ENCODE measurements at regions not wholly inside any gene's neighbourhood (a gene's known extent, or its start where the extent isn't known, plus 50 kb on each side); places are given as distances from the start of the nearest gene placed in this dataset.

DNA sequence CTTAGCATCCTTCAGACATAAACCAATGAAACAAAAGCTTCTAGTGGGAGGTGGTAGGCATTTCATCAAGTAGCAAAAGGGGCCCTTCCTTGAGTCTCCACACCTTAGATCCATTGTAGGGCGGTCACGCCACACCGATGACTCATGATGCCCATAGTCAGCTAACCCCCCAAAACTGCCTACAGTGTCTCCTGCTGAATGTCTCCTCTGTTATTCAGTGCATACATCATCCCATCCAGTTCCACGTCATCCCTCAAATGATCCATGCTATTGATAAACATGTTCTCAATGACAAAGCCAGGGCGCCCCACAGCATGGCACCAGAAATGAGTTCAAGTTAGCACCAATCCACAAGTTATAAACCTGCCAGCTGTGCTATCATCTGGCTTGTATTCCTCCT, 57.4 kb upstream of the ACKR3 start:
- TF ChIP-seq, protein P1, sequence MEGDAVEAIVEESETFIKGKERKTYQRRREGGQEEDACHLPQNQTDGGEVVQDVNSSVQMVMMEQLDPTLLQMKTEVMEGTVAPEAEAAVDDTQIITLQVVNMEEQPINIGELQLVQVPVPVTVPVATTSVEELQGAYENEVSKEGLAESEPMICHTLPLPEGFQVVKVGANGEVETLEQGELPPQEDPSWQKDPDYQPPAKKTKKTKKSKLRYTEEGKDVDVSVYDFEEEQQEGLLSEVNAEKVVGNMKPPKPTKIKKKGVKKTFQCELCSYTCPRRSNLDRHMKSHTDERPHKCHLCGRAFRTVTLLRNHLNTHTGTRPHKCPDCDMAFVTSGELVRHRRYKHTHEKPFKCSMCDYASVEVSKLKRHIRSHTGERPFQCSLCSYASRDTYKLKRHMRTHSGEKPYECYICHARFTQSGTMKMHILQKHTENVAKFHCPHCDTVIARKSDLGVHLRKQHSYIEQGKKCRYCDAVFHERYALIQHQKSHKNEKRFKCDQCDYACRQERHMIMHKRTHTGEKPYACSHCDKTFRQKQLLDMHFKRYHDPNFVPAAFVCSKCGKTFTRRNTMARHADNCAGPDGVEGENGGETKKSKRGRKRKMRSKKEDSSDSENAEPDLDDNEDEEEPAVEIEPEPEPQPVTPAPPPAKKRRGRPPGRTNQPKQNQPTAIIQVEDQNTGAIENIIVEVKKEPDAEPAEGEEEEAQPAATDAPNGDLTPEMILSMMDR (conservative IDR thresholded peaks at IDR 0.05; ENCODE audit: low read depth, low read length) = no peak
- no peak overlapping the region for H3K4me3 ChIP-seq (ENCODE audit: low read depth, low read length)
- DNase-seq (ENCODE audit: low read depth) = no peak

DNA sequence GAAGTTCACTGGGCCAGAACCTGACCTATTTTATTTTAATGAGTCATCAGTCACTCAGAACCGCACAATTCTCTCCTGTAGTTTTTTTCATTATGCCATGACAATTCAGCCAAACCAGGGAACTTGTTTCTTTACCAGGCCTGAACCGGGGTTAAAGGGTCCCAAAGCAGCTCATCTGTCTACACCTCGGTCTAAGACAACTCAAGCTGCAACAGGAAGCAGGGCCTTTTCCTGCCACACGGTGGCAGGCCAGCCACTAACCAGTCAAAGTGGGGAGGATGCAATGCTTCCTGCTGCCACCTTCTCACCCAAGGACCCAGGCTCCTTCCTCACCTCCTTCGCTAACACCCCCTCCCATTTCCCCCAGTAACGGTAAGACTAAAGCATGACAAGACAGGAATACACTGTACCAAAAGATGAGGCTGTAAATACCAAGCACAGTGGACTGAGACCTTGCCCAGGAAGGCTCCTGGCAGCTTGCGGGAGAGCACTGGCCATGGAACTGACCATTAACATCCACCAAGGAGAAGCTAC, 56.7 kb upstream of the ACKR3 start:
- H3K4me3 ChIP-seq (ENCODE audit: low read depth, low read length) = no peak overlapping the region
- TF ChIP-seq, protein P1 (conservative IDR thresholded peaks at IDR 0.05; ENCODE audit: low read depth, low read length) = peak; percentile 84
- peak; percentile 44 for DNase-seq (ENCODE audit: low read depth)

DNA sequence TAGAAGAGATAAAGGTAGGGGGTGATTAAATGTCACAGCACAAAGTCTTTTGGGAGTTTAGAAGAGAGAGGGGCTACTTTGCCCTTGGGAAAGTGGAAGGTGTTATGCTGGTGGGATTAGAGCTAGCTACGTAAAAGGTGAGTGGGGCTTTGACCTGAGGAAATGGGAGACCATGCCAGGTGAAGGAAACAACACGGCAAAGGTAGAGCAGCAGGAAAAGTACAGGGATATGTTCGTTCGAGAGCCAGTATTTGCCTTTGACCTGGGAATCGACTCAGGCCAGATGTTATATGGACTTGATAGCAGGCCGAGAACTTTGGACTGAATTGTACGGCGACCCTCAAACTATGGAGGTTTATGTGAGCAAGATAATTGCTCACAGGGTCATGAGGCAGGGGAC, 55.7 kb upstream of the ACKR3 start:
- DNase-seq (ENCODE audit: low read depth) = no peak
- H3K4me3 ChIP-seq (ENCODE audit: low read depth, low read length) = no peak overlapping the region
- TF ChIP-seq, protein P1 (conservative IDR thresholded peaks at IDR 0.05; ENCODE audit: low read depth, low read length) = no peak

DNA sequence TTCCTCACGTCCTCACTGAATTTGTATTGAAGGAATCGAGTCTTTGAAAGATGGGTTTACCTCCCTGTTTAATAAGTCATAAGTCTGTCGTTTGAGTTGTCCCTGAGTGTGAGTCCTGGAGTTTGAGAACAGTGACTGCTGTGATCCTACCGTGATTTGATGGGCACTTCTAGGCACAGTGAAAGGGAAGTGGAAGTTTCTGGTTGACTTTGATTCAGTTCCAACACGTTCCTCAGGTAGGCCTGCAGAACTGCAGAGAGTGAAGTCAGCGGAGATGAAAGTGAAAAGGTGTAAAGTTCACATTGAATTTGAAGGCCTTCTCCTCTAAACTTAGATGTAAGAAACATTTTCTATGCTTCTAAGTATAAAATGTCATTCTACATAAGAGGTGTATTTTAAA, 52.9 kb upstream of the ACKR3 start:
- TF ChIP-seq, protein P1 (conservative IDR thresholded peaks at IDR 0.05; ENCODE audit: low read depth, low read length) = no peak
- no peak for DNase-seq (ENCODE audit: low read depth)
- no peak overlapping the region for H3K4me3 ChIP-seq (ENCODE audit: low read depth, low read length)

DNA sequence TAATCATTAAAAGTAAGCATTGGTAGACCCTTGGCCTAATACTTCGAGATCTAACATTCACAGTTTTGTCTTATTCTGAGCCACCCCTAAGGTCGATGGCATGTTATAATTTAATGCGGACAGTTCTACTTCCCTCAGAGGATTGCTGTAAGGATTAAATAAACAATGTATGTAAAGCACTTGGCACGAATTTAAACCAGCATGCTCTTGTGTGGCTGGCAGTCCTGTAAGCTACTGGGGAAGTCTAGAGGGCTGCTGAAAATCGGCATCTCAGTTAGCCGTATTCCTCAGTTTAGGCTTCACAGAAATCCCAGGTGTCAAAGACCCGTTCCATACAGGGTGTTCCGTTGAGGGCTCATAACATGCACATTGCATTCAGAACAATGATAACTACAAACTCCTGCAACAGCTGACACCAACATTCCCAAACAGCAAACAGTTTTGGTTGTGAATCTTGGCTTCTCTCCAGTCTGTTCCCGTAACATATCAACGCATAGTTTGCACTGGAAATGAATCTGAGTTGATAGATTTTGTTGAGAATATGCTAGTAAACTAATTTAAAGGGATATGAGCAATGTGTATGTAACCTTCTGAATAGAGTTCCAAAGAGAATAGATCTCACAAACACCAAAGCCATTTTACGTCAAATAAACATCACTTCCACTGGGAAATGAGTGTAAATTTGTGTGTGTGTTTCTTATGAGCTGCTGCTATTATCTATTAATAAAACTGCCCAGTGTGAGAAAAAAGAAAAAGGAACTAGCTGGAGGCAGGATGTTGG, 52.2 kb upstream of the ACKR3 start:
- TF ChIP-seq, protein P1 (conservative IDR thresholded peaks at IDR 0.05; ENCODE audit: low read depth, low read length) = no peak
- DNase-seq (ENCODE audit: low read depth) = no peak
- no peak overlapping the region for H3K4me3 ChIP-seq (ENCODE audit: low read depth, low read length)

Data from epithelial cell of proximal tubule (primary cell).